Body of pancreas (tissue), 4 donors: ENCODE measurements at regions not wholly inside any gene's neighbourhood (a gene's known extent, or its start where the extent isn't known, plus 50 kb on each side); places are given as distances from the start of the nearest gene placed in this dataset.

Experiments
- ATAC-seq: fragments of 150-250 bp; one replicate; pipeline ENCODE4 v1.9.1; 2016
- DNase-seq, 4 donors: peaks; one replicate each; pipeline ENCODE4 v3.0.0-alpha.2; 2019
- H3K27ac ChIP-seq, 4 donors: fragments of 200-600 bp; sonication (generic); 1 replicate in 3 of 4; 2 replicates in 1 of 4; pipeline versions ENCODE4 v1.5.1 to v1.6.1; 2016 to 2019; ENCODE audit warnings: mild to moderate bottlenecking in 1 of 4, mixed read lengths in 1 of 4, moderate library complexity in 1 of 4
- H3K27me3 ChIP-seq, 2 donors: fragments of 200-600 bp; sonication (generic); one replicate each; pipeline ENCODE4 v1.6.0; 2016; ENCODE audit warnings: mild to moderate bottlenecking in 1 of 2
- H3K36me3 ChIP-seq, 2 donors: fragments of 200-600 bp; sonication (generic); replicated peaks in 1 of 2; 2 replicates each; pipeline ENCODE4 v1.5.1; 2016; ENCODE audit warnings: low read depth in 2 of 2; ENCODE audit not compliant: insufficient read depth in 1 of 2
- H3K4me1 ChIP-seq: fragments of 200-600 bp; sonication (generic); one replicate; pipeline ENCODE4 v1.6.0; 2016
- H3K4me3 ChIP-seq, 2 donors: fragments of 200-600 bp; sonication (generic); 1 replicate in 1 of 2; 2 replicates in 1 of 2; pipeline ENCODE4 v1.5.1; 2016 to 2019
- H3K9me3 ChIP-seq, 3 donors: fragments of 200-600 bp; sonication (generic); 1 replicate in 2 of 3; 2 replicates in 1 of 3; pipeline ENCODE4 v1.5.1; 2016
- CTCF ChIP-seq, 7 experiments: fragments of 450-650 bp in 4 of 7; fragments of 200-600 bp in 3 of 7; sonication (generic) in 3 of 7; IDR thresholded peaks; one replicate each; pipeline ENCODE4 v1.5.1; 2016 to 2019; ENCODE audit warnings: antibody characterized with exemption in 7 of 7
- POLR2A ChIP-seq, 3 donors: fragments of 450-650 bp; IDR thresholded peaks; one replicate each; pipeline ENCODE4 v1.6.1; 2016; ENCODE audit warnings: antibody characterized with exemption in 3 of 3, mild to moderate bottlenecking in 2 of 3
- WGBS, 2 donors: methylation state at CpG; one replicate each; pipeline ENCODE4 v1.1.5; 2017; 5-methylcytosine and 5-hydroxymethylcytosine counted together
- intact Hi-C: fragments of 100-400 bp; cut with DNase I; formaldehyde crosslinking; loops from one replicate; pipeline ENCODE4 v1.15.1; 2023

- H3K4me1 ChIP-seq, result no peaks in the 10 kb centered on the region
- DNase-seq, result no peak
- H3K27ac ChIP-seq, result no peak overlapping the region
- ATAC-seq, result no peak
- H3K36me3 ChIP-seq, result no peaks in the 10 kb centered on the region
- no peaks in the 10 kb centered on the region for H3K27me3 ChIP-seq
- no peak for TF ChIP-seq POLR2A (IDR thresholded peaks at IDR 0.05)
- TF ChIP-seq CTCF (IDR thresholded peaks at IDR 0.05), result no peak
- H3K4me3 ChIP-seq, result no peak overlapping the region
- H3K9me3 ChIP-seq, result no peaks in the 10 kb centered on the region
- 75 to 86% methylated on average over 1 of the region's 1 CpG for WGBS, 2 donors
- intact Hi-C loops, result no loop called here
These were observed 1195.9 kb downstream of the DTWD2 start for GRCh38 chr5:117792476-117792875.

- Histone ChIP-seq H3K27me3 (no peaks in the 10 kb centered on the region), H3K36me3 (no peaks in the 10 kb centered on the region), H3K4me3 (no peak overlapping the region), H3K4me1 (no peaks in the 10 kb centered on the region), H3K9me3 (no peaks in the 10 kb centered on the region), H3K27ac (no peak overlapping the region)
- ATAC-seq (no peak), DNase-seq (no peak)
- TF ChIP-seq POLR2A (IDR thresholded peaks at IDR 0.05) (no peak), CTCF (IDR thresholded peaks at IDR 0.05) (no peak)
- WGBS, 2 donors, result 10 to 16% methylated on average over 2 of the region's 2 CpGs
- intact Hi-C loops, result no loop called here
These were observed 1199.8 kb downstream of the DTWD2 start for GRCh38 chr5:117788596-117788995.

- Histone ChIP-seq H3K27ac (no peak overlapping the region), H3K4me3 (no peak overlapping the region), H3K9me3 (no peaks in the 10 kb centered on the region), H3K27me3 (no peaks in the 10 kb centered on the region), H3K36me3 (no peaks in the 10 kb centered on the region), H3K4me1 (no peaks in the 10 kb centered on the region)
- ATAC-seq (no peak), DNase-seq (no peak)
- intact Hi-C loops, result no loop called here
- WGBS, 2 donors, result 80 to 81% methylated on average over 4 of the region's 4 CpGs
- TF ChIP-seq POLR2A (IDR thresholded peaks at IDR 0.05) (no peak), CTCF (IDR thresholded peaks at IDR 0.05) (no peak)
These were observed 1204.5 kb upstream of the SEMA6A start for GRCh38 chr5:117779171-117779570.

GRCh38 chr5:117776977-117777376, 1202.4 kb upstream of the SEMA6A start:
- TF ChIP-seq CTCF (IDR thresholded peaks at IDR 0.05) (no peak), POLR2A (IDR thresholded peaks at IDR 0.05) (no peak)
- Histone ChIP-seq H3K27ac (no peak overlapping the region), H3K4me3 (no peak overlapping the region), H3K9me3 (no peaks in the 10 kb centered on the region), H3K4me1 (no peaks in the 10 kb centered on the region), H3K36me3 (no peaks in the 10 kb centered on the region), H3K27me3 (no peaks in the 10 kb centered on the region)
- 67 to 83% methylated on average over 3 of the region's 3 CpGs for WGBS, 2 donors
- intact Hi-C loops, result no loop called here
- DNase-seq (no peak), ATAC-seq (no peak)

GRCh38 chr5:117769877-117770276, 1195.3 kb upstream of the SEMA6A start:
- no peak for ATAC-seq

More at GRCh38 chr5:117769877-117770276, 1195.3 kb upstream of the SEMA6A start:
- H3K36me3 ChIP-seq, result no peaks in the 10 kb centered on the region
- no peak overlapping the region for H3K4me3 ChIP-seq
- H3K27ac ChIP-seq, result no peak overlapping the region
- 89 to 100% methylated on average over 1 to 2 of the region's 2 CpGs for WGBS, 2 donors
- DNase-seq, result no peak
- no peaks in the 10 kb centered on the region for H3K4me1 ChIP-seq
- H3K9me3 ChIP-seq, result no peaks in the 10 kb centered on the region
- TF ChIP-seq POLR2A (IDR thresholded peaks at IDR 0.05) (no peak), CTCF (IDR thresholded peaks at IDR 0.05) (no peak)
- intact Hi-C loops, result no loop called here
- H3K27me3 ChIP-seq, result no peaks in the 10 kb centered on the region
